Hepatocyte (in vitro differentiated cells): ENCODE measurements at regions not wholly inside any gene's neighbourhood (a gene's known extent, or its start where the extent isn't known, plus 50 kb on each side); places are given as distances from the start of the nearest gene placed in this dataset.
"Not testable (repeated sequence)": the region's sequence is repeated elsewhere in the genome, so short reads cannot be mapped to it uniquely, and the experiment has no call there.

Experiments used
- DNase-seq: peaks from one replicate; pipeline ENCODE4 v3.0.0-alpha.2; 2016; ENCODE audit warnings: low spot score
- H2AFZ ChIP-seq: fragments of 200-600 bp; sonication (generic); 2 replicates; pipeline ENCODE4 v1.6.0; 2016; ENCODE audit warnings: antibody characterized with exemption, mild to moderate bottlenecking
- H3K27ac ChIP-seq: fragments of 200-600 bp; sonication (generic); 2 replicates; pipeline ENCODE4 v1.5.1; 2016; ENCODE audit warnings: mild to moderate bottlenecking
- H3K27me3 ChIP-seq: fragments of 200-600 bp; sonication (generic); 2 replicates; pipeline ENCODE4 v1.6.1; 2016
- H3K36me3 ChIP-seq: fragments of 200-600 bp; sonication (generic); replicated peaks from 2 replicates; pipeline ENCODE4 v1.5.1; 2016; ENCODE audit warnings: low read depth; ENCODE audit not compliant: insufficient read depth
- H3K4me1 ChIP-seq: fragments of 200-600 bp; sonication (generic); 2 replicates; pipeline ENCODE4 v1.5.1; 2016; ENCODE audit warnings: mild to moderate bottlenecking, moderate library complexity; ENCODE audit not compliant: insufficient read depth
- H3K4me2 ChIP-seq: fragments of 200-600 bp; sonication (generic); 2 replicates; pipeline ENCODE4 v1.6.0; 2016
- H3K4me3 ChIP-seq: fragments of 200-600 bp; sonication (generic); 2 replicates; pipeline ENCODE4 v1.5.1; 2016; ENCODE audit warnings: mild to moderate bottlenecking
- H3K79me2 ChIP-seq: fragments of 200-600 bp; sonication (generic); 2 replicates; pipeline ENCODE4 v1.6.0; 2017; ENCODE audit warnings: mild to moderate bottlenecking
- H3K9me2 ChIP-seq: fragments of 200-600 bp; sonication (generic); replicated peaks from 2 replicates; pipeline ENCODE4 v1.6.0; 2017; ENCODE audit warnings: mild to moderate bottlenecking; ENCODE audit not compliant: insufficient read depth
- H3K9me3 ChIP-seq: fragments of 200-600 bp; sonication (generic); 2 replicates; pipeline ENCODE4 v1.5.1; 2016; ENCODE audit warnings: low read depth, mild to moderate bottlenecking
- H4K20me1 ChIP-seq: fragments of 200-600 bp; sonication (generic); 2 replicates; pipeline ENCODE4 v1.6.0; 2016; ENCODE audit warnings: mild to moderate bottlenecking; ENCODE audit not compliant: insufficient read depth, poor library complexity, severe bottlenecking
- EZH2 ChIP-seq: fragments of 200-600 bp; sonication (generic); IDR thresholded peaks from 2 replicates; pipeline ENCODE4 v1.6.1; 2016; ENCODE audit warnings: antibody characterized with exemption, mild to moderate bottlenecking, borderline replicate concordance
- EZH2phosphoT487 ChIP-seq: fragments of 200-600 bp; sonication (generic); IDR thresholded peaks from one replicate; pipeline ENCODE4 v1.6.1; 2018; ENCODE audit warnings: antibody characterized with exemption, mild to moderate bottlenecking, low read depth, moderate library complexity; ENCODE audit not compliant: unreplicated experiment, severe bottlenecking
- WGBS: methylation state at CpG from one replicate; pipeline ENCODE4 v1.1.6; 2016; ENCODE audit warnings: low lambda C conversion rate; ENCODE audit errors: missing lambda C conversion rate; 5-methylcytosine and 5-hydroxymethylcytosine counted together
- TF ChIP-seq, protein P1 (sequence below): fragments of 200-600 bp; sonication (generic); IDR thresholded peaks from 2 replicates; pipeline ENCODE4 v1.5.1; 2016; ENCODE audit warnings: antibody characterized with exemption, mild to moderate bottlenecking; ENCODE audit not compliant: poor library complexity

DNA sequence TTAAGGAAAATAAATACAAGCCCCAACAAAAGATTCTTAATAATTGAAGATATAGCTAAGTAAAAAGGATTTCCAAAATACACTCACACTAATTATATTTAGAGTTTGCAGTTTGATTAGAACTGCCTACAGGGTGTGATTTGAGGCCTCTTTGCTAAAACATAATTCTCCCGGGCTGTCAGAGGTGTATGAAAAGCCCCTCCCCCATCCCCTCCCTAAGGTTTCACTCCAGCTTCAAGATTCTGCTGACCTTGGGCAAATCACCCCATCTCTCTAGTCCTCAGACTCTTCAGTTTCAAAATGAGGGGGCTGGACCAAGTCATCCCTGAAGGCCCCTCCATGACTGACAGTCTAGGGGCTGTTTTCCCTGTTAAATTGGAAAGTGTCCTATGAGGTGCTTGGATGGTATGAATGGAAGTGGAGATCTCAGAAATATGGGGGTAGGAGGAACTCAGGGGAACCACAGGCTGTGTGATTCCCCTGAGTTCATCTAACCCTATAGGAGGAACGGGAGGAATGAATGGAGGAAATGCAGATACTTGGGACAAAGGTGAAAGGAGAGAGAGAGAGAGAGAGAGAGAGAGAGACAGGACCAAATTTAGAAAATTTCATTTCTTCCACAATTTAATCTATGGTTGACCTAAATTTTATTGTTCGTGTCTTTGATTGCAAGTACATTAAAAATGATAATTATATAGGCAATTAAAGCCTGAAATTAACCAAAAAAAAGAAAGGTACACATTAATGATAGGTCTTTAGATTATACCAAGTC, 107.5 kb downstream of the SPP2 start:
- H3K36me3 ChIP-seq = no peaks in the 10 kb centered on the region
- H4K20me1 ChIP-seq = no peaks in the 10 kb centered on the region
- WGBS = 80% methylated on average over 3 of the region's 3 CpGs
- H3K27ac ChIP-seq = no peak overlapping the region
- no peaks in the 10 kb centered on the region for H3K27me3 ChIP-seq
- TF ChIP-seq, protein P1, sequence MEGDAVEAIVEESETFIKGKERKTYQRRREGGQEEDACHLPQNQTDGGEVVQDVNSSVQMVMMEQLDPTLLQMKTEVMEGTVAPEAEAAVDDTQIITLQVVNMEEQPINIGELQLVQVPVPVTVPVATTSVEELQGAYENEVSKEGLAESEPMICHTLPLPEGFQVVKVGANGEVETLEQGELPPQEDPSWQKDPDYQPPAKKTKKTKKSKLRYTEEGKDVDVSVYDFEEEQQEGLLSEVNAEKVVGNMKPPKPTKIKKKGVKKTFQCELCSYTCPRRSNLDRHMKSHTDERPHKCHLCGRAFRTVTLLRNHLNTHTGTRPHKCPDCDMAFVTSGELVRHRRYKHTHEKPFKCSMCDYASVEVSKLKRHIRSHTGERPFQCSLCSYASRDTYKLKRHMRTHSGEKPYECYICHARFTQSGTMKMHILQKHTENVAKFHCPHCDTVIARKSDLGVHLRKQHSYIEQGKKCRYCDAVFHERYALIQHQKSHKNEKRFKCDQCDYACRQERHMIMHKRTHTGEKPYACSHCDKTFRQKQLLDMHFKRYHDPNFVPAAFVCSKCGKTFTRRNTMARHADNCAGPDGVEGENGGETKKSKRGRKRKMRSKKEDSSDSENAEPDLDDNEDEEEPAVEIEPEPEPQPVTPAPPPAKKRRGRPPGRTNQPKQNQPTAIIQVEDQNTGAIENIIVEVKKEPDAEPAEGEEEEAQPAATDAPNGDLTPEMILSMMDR = no peak
- H3K79me2 ChIP-seq = no peaks in the 10 kb centered on the region
- no peak for DNase-seq
- no peak overlapping the region for H3K4me3 ChIP-seq
- no peak overlapping the region for H3K4me2 ChIP-seq
- no peaks in the 10 kb centered on the region for H3K9me3 ChIP-seq
- H3K4me1 ChIP-seq = peaks cover 11% of the 10 kb centered on the region
- H2AFZ ChIP-seq = no peak overlapping the region
- H3K9me2 ChIP-seq = no peaks in the 10 kb centered on the region

DNA sequence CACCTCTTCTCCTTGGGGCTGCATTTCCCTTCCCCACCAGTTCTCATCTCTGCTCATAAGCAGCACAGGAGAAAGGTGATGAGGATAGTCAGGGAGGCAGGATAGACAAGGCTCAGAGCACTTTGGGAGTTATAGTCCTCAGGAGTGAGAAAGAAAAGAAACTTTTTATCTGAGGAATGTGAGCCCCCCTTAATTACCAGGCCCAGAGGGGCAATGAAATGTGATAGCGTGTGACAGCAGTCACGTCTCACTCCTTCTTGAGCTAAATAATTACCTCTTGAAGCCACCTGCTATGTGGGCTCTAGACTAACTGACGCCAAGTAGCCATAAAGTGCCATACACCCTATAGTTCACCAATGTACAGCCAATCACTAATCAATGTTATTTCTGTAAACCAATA, 105.8 kb downstream of the SPP2 start:
- H3K9me3 ChIP-seq = no peaks in the 10 kb centered on the region
- H3K79me2 ChIP-seq = no peaks in the 10 kb centered on the region
- no peak for DNase-seq

DNA sequence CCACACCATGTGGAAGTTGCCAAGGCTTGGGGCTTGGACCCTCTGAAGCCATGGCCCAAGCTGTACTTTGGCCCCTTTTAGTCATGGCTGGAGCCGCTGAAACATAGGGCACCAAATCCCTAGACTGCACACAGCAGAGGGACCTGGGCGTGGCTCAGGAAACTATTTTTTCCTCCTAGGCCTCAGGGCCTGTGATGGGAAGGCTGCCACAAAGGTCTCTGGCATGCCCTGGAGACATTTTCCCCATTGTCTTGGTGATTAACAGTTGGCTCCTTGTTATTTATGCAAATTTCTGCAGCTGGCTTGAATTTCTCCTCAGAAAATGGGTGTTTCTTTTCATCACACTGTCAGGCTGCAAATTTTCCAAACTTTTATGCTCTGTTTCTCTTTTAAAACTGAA, 102.3 kb downstream of the SPP2 start:
- H3K9me2 ChIP-seq, H3K36me3 ChIP-seq, H3K27me3 ChIP-seq, H3K9me3 ChIP-seq, H3K79me2 ChIP-seq, H4K20me1 ChIP-seq, H2AFZ ChIP-seq, H3K4me1 ChIP-seq, H3K4me3 ChIP-seq, DNase-seq, H3K27ac ChIP-seq, H3K4me2 ChIP-seq: not testable (repeated sequence)
- 92% methylated on average over 2 of the region's 2 CpGs for WGBS

More for the DNA sequence above, 105.8 kb downstream of the SPP2 start:
- Histone ChIP-seq H3K9me2 (no peaks in the 10 kb centered on the region), H3K36me3 (no peaks in the 10 kb centered on the region), H3K27me3 (no peaks in the 10 kb centered on the region), H3K27ac (peak overlapping the region; percentile 12), H4K20me1 (no peaks in the 10 kb centered on the region), H3K4me2 (no peak overlapping the region), H3K4me3 (no peak overlapping the region), H2AFZ (no peak overlapping the region), H3K4me1 (no peaks in the 10 kb centered on the region)
- 52% methylated on average over 3 of the region's 3 CpGs for WGBS
- TF ChIP-seq, protein P1 = no peak
- no peak for TF ChIP-seq EZH2
- no peak for TF ChIP-seq EZH2phosphoT487

DNA sequence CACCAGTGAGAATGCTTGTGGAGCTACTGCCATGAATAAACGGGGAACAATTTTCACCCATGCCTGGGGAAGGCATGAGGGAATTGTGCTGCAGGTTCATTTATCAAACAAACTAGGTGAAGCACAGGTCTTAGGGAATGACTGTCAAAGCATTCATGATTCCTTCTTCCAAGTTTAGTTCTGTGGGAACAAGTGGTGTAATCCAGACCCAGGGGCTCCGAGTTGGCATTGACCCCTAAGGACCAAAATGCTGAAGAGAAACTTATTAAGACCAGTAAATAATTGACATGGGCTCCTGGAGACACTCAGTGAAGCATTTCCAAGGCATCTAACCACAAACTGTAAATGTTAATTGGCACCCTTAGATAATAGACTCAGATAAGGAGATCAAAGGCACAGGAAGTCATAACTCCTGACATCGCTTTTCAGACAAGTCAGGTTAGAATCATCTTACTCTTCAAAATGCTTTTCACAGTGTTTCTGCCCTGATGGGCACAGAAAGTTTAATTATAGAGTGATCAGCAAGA, 96.9 kb downstream of the SPP2 start:
- peak overlapping the region; percentile 8 for H3K4me2 ChIP-seq
- WGBS = 33% methylated on average over 3 of the region's 3 CpGs
- peaks cover 23% of the 10 kb centered on the region for H3K4me1 ChIP-seq
- H3K4me3 ChIP-seq = no peak overlapping the region
- no peaks in the 10 kb centered on the region for H3K79me2 ChIP-seq
- no peak overlapping the region for H2AFZ ChIP-seq
- DNase-seq = no peak
- H3K9me3 ChIP-seq = no peaks in the 10 kb centered on the region
- H3K36me3 ChIP-seq = no peaks in the 10 kb centered on the region
- no peaks in the 10 kb centered on the region for H3K9me2 ChIP-seq
- TF ChIP-seq EZH2 (no peak), EZH2phosphoT487 (no peak)
- TF ChIP-seq, protein P1 = no peak
- H4K20me1 ChIP-seq = no peaks in the 10 kb centered on the region
- H3K27ac ChIP-seq = peak overlapping the region; percentile 59
- no peaks in the 10 kb centered on the region for H3K27me3 ChIP-seq
